Stimulated activated CD4-positive, alpha-beta T cell treated with anti-CD3 and anti-CD28 coated beads, Interleukin-1b, Interleukin-23, amount 100 ng/mL, for 24 hours (primary cell): ENCODE measurements at regions not wholly inside any gene's neighbourhood (a gene's known extent, or its start where the extent isn't known, plus 50 kb on each side); places are given as distances from the start of the nearest gene placed in this dataset.

Source experiments
- DNase-seq, 4 experiments: peaks; one replicate each; pipeline ENCODE4 v3.0.0-alpha.2; 2020; ENCODE audit warnings: low read depth in 4 of 4, low spot score in 1 of 4

GRCh38 chr9:86534572-86535258 lies 180.5 kb upstream of the TUT7 start:
- no peak for DNase-seq

- DNase-seq = no peak
Observed at GRCh38 chr9:86531971-86532640, 177.9 kb upstream of the TUT7 start.

GRCh38 chr9:86531273-86531970 lies 177.2 kb upstream of the TUT7 start:
- no peak for DNase-seq

GRCh38 chr9:86529496-86530275 lies 175.5 kb upstream of the TUT7 start:
- DNase-seq = no peak

GRCh38 chr9:86526021-86526420 lies 171.8 kb upstream of the TUT7 start:
- no peak for DNase-seq

- DNase-seq = no peak
Observed at GRCh38 chr9:86525182-86525581, 171.0 kb upstream of the TUT7 start.

- no peak for DNase-seq
Observed at GRCh38 chr9:86521977-86522376, 167.8 kb upstream of the TUT7 start.

GRCh38 chr9:86521322-86521721 lies 167.1 kb upstream of the TUT7 start:
- no peak for DNase-seq

- no peak for DNase-seq
Observed at GRCh38 chr9:86519066-86519615, 164.9 kb upstream of the TUT7 start.

GRCh38 chr9:86517475-86517874 lies 163.3 kb upstream of the TUT7 start:
- DNase-seq = no peak

GRCh38 chr9:86516564-86516963 lies 162.4 kb upstream of the TUT7 start:
- no peak for DNase-seq

- DNase-seq = no peak
Observed at GRCh38 chr9:86515221-86515620, 161.0 kb upstream of the TUT7 start.

- no peak for DNase-seq
Observed at GRCh38 chr9:86513429-86513828, 159.2 kb upstream of the TUT7 start.

- DNase-seq = no peak
Observed at GRCh38 chr9:86512929-86513328, 158.7 kb upstream of the TUT7 start.

- no peak for DNase-seq
Observed at GRCh38 chr9:86511614-86512360, 157.6 kb upstream of the TUT7 start.

- no peak for DNase-seq
Observed at GRCh38 chr9:86508208-86508903, 154.1 kb upstream of the TUT7 start.

- no peak for DNase-seq
Observed at GRCh38 chr9:86507212-86507630, 153.0 kb upstream of the TUT7 start.

- DNase-seq = no peak
Observed at GRCh38 chr9:86503942-86504341, 149.7 kb upstream of the TUT7 start.

- no peak for DNase-seq
Observed at GRCh38 chr9:86503314-86503713, 149.1 kb upstream of the TUT7 start.
